ENCODE measurements at regions not wholly inside any gene's neighbourhood (a gene's known extent, or its start where the extent isn't known, plus 50 kb on each side); places are given as distances from the start of the nearest gene placed in this dataset.
"Not testable (repeated sequence)": the region's sequence is repeated elsewhere in the genome, so short reads cannot be mapped to it uniquely, and the experiment has no call there.

- H3K9me3 ChIP-seq (ENCODE audit: low read length) = no peaks in the 10 kb centered on the region
- no peak overlapping the region for H3K27ac ChIP-seq (ENCODE audit: low read depth, low read length)
- no peak overlapping the region for H3K27ac Mint-ChIP-seq
- H3K36me3 Mint-ChIP-seq = no peaks in the 10 kb centered on the region
- CTCF ChIA-PET = no interaction called here
- H3K4me1 ChIP-seq (ENCODE audit: insufficient read depth, low read length) = no peaks in the 10 kb centered on the region
- H3K4me3 Mint-ChIP-seq = no peak overlapping the region
- H3K4me1 Mint-ChIP-seq = no peaks in the 10 kb centered on the region
- no peak overlapping the region for H3K4me3 ChIP-seq (ENCODE audit: low read length)
- DNase-seq = no peak
- no peaks in the 10 kb centered on the region for H3K27me3 ChIP-seq (ENCODE audit: insufficient read depth, low read length, poor library complexity, severe bottlenecking)
- no peaks in the 10 kb centered on the region for H3K36me3 ChIP-seq (ENCODE audit: insufficient read depth, low read length)
- peaks cover 0 to 15% (median 6%) of the 10 kb centered on the region in 5 donors for H3K9me3 Mint-ChIP-seq
- POLR2A ChIA-PET = no interaction called here
- no peaks in the 10 kb centered on the region for H3K27me3 Mint-ChIP-seq
Measured at GRCh38 chr6:49321561-49322072, 141.4 kb downstream of the MMUT start.

GRCh38 chr6:49305010-49305409 is 158.0 kb downstream of the MMUT start:
- Histone ChIP-seq H3K9me3 (ENCODE audit: low read length) (no peaks in the 10 kb centered on the region), H3K27me3 (ENCODE audit: insufficient read depth, low read length, poor library complexity, severe bottlenecking) (no peaks in the 10 kb centered on the region), H3K36me3 (ENCODE audit: insufficient read depth, low read length) (no peaks in the 10 kb centered on the region), H3K27ac (ENCODE audit: low read depth, low read length) (no peak overlapping the region), H3K4me3 (ENCODE audit: low read length) (no peak overlapping the region), H3K4me1 (ENCODE audit: insufficient read depth, low read length) (no peaks in the 10 kb centered on the region)
- POLR2A ChIA-PET = no interaction called here
- Mint-ChIP-seq H3K27ac (no peak overlapping the region), H3K36me3 (no peaks in the 10 kb centered on the region), H3K4me1 (no peaks in the 10 kb centered on the region), H3K4me3 (no peak overlapping the region), H3K9me3 (peaks cover 3 to 11% (median 4%) of the 10 kb centered on the region in 5 donors), H3K27me3 (no peaks in the 10 kb centered on the region)
- no peak for DNase-seq
- CTCF ChIA-PET = no interaction called here

GRCh38 chr6:49304393-49304792 is 158.7 kb downstream of the MMUT start:
- H3K4me1 ChIP-seq (ENCODE audit: insufficient read depth, low read length); H3K27me3 Mint-ChIP-seq; H3K4me3 Mint-ChIP-seq; H3K4me3 ChIP-seq (ENCODE audit: low read length); H3K9me3 ChIP-seq (ENCODE audit: low read length); H3K27ac ChIP-seq (ENCODE audit: low read depth, low read length); H3K36me3 ChIP-seq (ENCODE audit: insufficient read depth, low read length); DNase-seq; H3K36me3 Mint-ChIP-seq; H3K4me1 Mint-ChIP-seq; CTCF ChIA-PET; POLR2A ChIA-PET; H3K27me3 ChIP-seq (ENCODE audit: insufficient read depth, low read length, poor library complexity, severe bottlenecking); H3K27ac Mint-ChIP-seq: not testable (repeated sequence)
- H3K9me3 Mint-ChIP-seq = peaks cover 3 to 11% (median 4%) of the 10 kb centered on the region in 5 donors

- no peaks in the 10 kb centered on the region for H3K9me3 ChIP-seq (ENCODE audit: low read length)
- Mint-ChIP-seq H3K4me1 (no peaks in the 10 kb centered on the region), H3K27ac (no peak overlapping the region), H3K27me3 (no peaks in the 10 kb centered on the region), H3K36me3 (no peaks in the 10 kb centered on the region), H3K4me3 (no peak overlapping the region), H3K9me3 (peaks cover 0 to 11% (median 4%) of the 10 kb centered on the region in 5 donors)
- no peak for DNase-seq
- H3K27me3 ChIP-seq (ENCODE audit: insufficient read depth, low read length, poor library complexity, severe bottlenecking) = no peaks in the 10 kb centered on the region
- CTCF ChIA-PET = no interaction called here
- no peak overlapping the region for H3K4me3 ChIP-seq (ENCODE audit: low read length)
- H3K36me3 ChIP-seq (ENCODE audit: insufficient read depth, low read length) = no peaks in the 10 kb centered on the region
- POLR2A ChIA-PET = no interaction called here
- no peak overlapping the region for H3K27ac ChIP-seq (ENCODE audit: low read depth, low read length)
- no peaks in the 10 kb centered on the region for H3K4me1 ChIP-seq (ENCODE audit: insufficient read depth, low read length)
Measured at GRCh38 chr6:49300911-49301310, 162.1 kb downstream of the MMUT start.

GRCh38 chr6:49300443-49300842 is 162.6 kb downstream of the MMUT start:
- Mint-ChIP-seq H3K9me3 (peaks cover 0 to 11% (median 4%) of the 10 kb centered on the region in 5 donors), H3K4me3 (no peak overlapping the region), H3K27ac (no peak overlapping the region), H3K36me3 (no peaks in the 10 kb centered on the region), H3K4me1 (no peaks in the 10 kb centered on the region), H3K27me3 (no peaks in the 10 kb centered on the region)
- no peak overlapping the region for H3K4me3 ChIP-seq (ENCODE audit: low read length)
- POLR2A ChIA-PET = no interaction called here
- CTCF ChIA-PET = no interaction called here
- DNase-seq = no peak
- no peaks in the 10 kb centered on the region for H3K4me1 ChIP-seq (ENCODE audit: insufficient read depth, low read length)
- H3K36me3 ChIP-seq (ENCODE audit: insufficient read depth, low read length) = no peaks in the 10 kb centered on the region
- no peak overlapping the region for H3K27ac ChIP-seq (ENCODE audit: low read depth, low read length)
- H3K9me3 ChIP-seq (ENCODE audit: low read length) = no peaks in the 10 kb centered on the region
- no peaks in the 10 kb centered on the region for H3K27me3 ChIP-seq (ENCODE audit: insufficient read depth, low read length, poor library complexity, severe bottlenecking)

- H3K36me3 Mint-ChIP-seq = no peaks in the 10 kb centered on the region
- H3K27ac Mint-ChIP-seq = no peak overlapping the region
- DNase-seq = no peak
- H3K27ac ChIP-seq (ENCODE audit: low read depth, low read length) = no peak overlapping the region
- H3K9me3 ChIP-seq (ENCODE audit: low read length) = no peaks in the 10 kb centered on the region
- no peak overlapping the region for H3K4me3 Mint-ChIP-seq
- H3K27me3 Mint-ChIP-seq = no peaks in the 10 kb centered on the region
- CTCF ChIA-PET = no interaction called here
- H3K36me3 ChIP-seq (ENCODE audit: insufficient read depth, low read length) = no peaks in the 10 kb centered on the region
- H3K4me1 Mint-ChIP-seq = no peaks in the 10 kb centered on the region
- H3K9me3 Mint-ChIP-seq = peaks cover 0 to 11% (median 3%) of the 10 kb centered on the region in 5 donors
- no peaks in the 10 kb centered on the region for H3K27me3 ChIP-seq (ENCODE audit: insufficient read depth, low read length, poor library complexity, severe bottlenecking)
- H3K4me3 ChIP-seq (ENCODE audit: low read length) = no peak overlapping the region
- H3K4me1 ChIP-seq (ENCODE audit: insufficient read depth, low read length) = no peaks in the 10 kb centered on the region
- POLR2A ChIA-PET = no interaction called here
Measured at GRCh38 chr6:49299279-49299678, 163.8 kb downstream of the MMUT start.

- Histone ChIP-seq H3K4me1 (ENCODE audit: insufficient read depth, low read length) (no peaks in the 10 kb centered on the region), H3K4me3 (ENCODE audit: low read length) (no peak overlapping the region), H3K27ac (ENCODE audit: low read depth, low read length) (no peak overlapping the region), H3K9me3 (ENCODE audit: low read length) (no peaks in the 10 kb centered on the region), H3K36me3 (ENCODE audit: insufficient read depth, low read length) (no peaks in the 10 kb centered on the region), H3K27me3 (ENCODE audit: insufficient read depth, low read length, poor library complexity, severe bottlenecking) (no peaks in the 10 kb centered on the region)
- Mint-ChIP-seq H3K36me3 (no peaks in the 10 kb centered on the region), H3K4me1 (no peaks in the 10 kb centered on the region), H3K9me3 (peaks cover 0 to 8% (median 1%) of the 10 kb centered on the region in 5 donors), H3K4me3 (no peak overlapping the region), H3K27ac (no peak overlapping the region), H3K27me3 (no peaks in the 10 kb centered on the region)
- DNase-seq = no peak
- POLR2A ChIA-PET = no interaction called here
- CTCF ChIA-PET = no interaction called here
Measured at GRCh38 chr6:49284180-49284579, 178.9 kb downstream of the MMUT start.

- H3K4me3 Mint-ChIP-seq; H3K27ac Mint-ChIP-seq; H3K36me3 ChIP-seq (ENCODE audit: insufficient read depth, low read length); DNase-seq; H3K4me1 ChIP-seq (ENCODE audit: insufficient read depth, low read length); POLR2A ChIA-PET; H3K27ac ChIP-seq (ENCODE audit: low read depth, low read length); H3K4me1 Mint-ChIP-seq; H3K27me3 ChIP-seq (ENCODE audit: insufficient read depth, low read length, poor library complexity, severe bottlenecking); H3K36me3 Mint-ChIP-seq; CTCF ChIA-PET; H3K27me3 Mint-ChIP-seq; H3K4me3 ChIP-seq (ENCODE audit: low read length); H3K9me3 ChIP-seq (ENCODE audit: low read length): not testable (repeated sequence)
- peaks cover 3 to 16% (median 9%) of the 10 kb centered on the region in 5 donors for H3K9me3 Mint-ChIP-seq
Measured at GRCh38 chr6:49274809-49275769, 188.0 kb downstream of the MMUT start.

Data from CD8-positive, alpha-beta memory T cell (primary cell).